Body of pancreas (tissue), 4 donors: ENCODE measurements at regions not wholly inside any gene's neighbourhood (a gene's known extent, or its start where the extent isn't known, plus 50 kb on each side); places are given as distances from the start of the nearest gene placed in this dataset.

Source experiments
- ATAC-seq: fragments of 150-250 bp; one replicate; pipeline ENCODE4 v1.9.1; 2016
- DNase-seq, 4 donors: peaks; one replicate each; pipeline ENCODE4 v3.0.0-alpha.2; 2019
- H3K27ac ChIP-seq, 4 donors: fragments of 200-600 bp; sonication (generic); 1 replicate in 3 of 4; 2 replicates in 1 of 4; pipeline versions ENCODE4 v1.5.1 to v1.6.1; 2016 to 2019; ENCODE audit warnings: mild to moderate bottlenecking in 1 of 4, mixed read lengths in 1 of 4, moderate library complexity in 1 of 4
- H3K27me3 ChIP-seq, 2 donors: fragments of 200-600 bp; sonication (generic); one replicate each; pipeline ENCODE4 v1.6.0; 2016; ENCODE audit warnings: mild to moderate bottlenecking in 1 of 2
- H3K36me3 ChIP-seq, 2 donors: fragments of 200-600 bp; sonication (generic); replicated peaks in 1 of 2; 2 replicates each; pipeline ENCODE4 v1.5.1; 2016; ENCODE audit warnings: low read depth in 2 of 2; ENCODE audit not compliant: insufficient read depth in 1 of 2
- H3K4me1 ChIP-seq: fragments of 200-600 bp; sonication (generic); one replicate; pipeline ENCODE4 v1.6.0; 2016
- H3K4me3 ChIP-seq, 2 donors: fragments of 200-600 bp; sonication (generic); 1 replicate in 1 of 2; 2 replicates in 1 of 2; pipeline ENCODE4 v1.5.1; 2016 to 2019
- H3K9me3 ChIP-seq, 3 donors: fragments of 200-600 bp; sonication (generic); 1 replicate in 2 of 3; 2 replicates in 1 of 3; pipeline ENCODE4 v1.5.1; 2016
- POLR2A ChIP-seq, 3 donors: fragments of 450-650 bp; IDR thresholded peaks; one replicate each; pipeline ENCODE4 v1.6.1; 2016; ENCODE audit warnings: antibody characterized with exemption in 3 of 3, mild to moderate bottlenecking in 2 of 3
- WGBS, 2 donors: methylation state at CpG; one replicate each; pipeline ENCODE4 v1.1.5; 2017; 5-methylcytosine and 5-hydroxymethylcytosine counted together
- intact Hi-C: fragments of 100-400 bp; cut with DNase I; formaldehyde crosslinking; loops from one replicate; pipeline ENCODE4 v1.15.1; 2023
- TF ChIP-seq, protein P1 (sequence below), 7 experiments: fragments of 450-650 bp in 4 of 7; fragments of 200-600 bp in 3 of 7; sonication (generic) in 3 of 7; IDR thresholded peaks; one replicate each; pipeline ENCODE4 v1.5.1; 2016 to 2019; ENCODE audit warnings: antibody characterized with exemption in 7 of 7

DNA sequence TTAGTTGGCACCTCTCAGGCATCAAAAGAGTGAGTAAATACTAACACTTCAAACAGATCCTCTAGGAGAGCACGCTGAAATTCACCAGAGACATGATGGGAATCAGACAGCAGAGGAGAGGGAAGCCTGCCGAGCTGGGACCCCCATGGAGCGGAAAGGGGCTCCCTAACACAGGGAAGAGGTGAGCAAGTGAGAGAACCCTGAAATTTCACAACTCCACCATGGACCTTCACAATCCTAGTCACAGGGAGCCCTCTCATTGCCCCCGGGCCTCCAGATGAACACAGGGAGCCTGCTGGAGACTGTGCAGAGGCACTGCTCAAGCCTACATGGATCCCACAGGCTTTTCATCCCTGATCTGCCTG lies 59.2 kb upstream of the ANTXRL start:
- Histone ChIP-seq H3K27me3 (no peaks in the 10 kb centered on the region), H3K27ac (no peak overlapping the region), H3K4me1 (peaks cover 7% of the 10 kb centered on the region), H3K9me3 (no peaks in the 10 kb centered on the region), H3K36me3 (no peaks in the 10 kb centered on the region), H3K4me3 (no peak overlapping the region)
- ATAC-seq (no peak), DNase-seq (no peak)
- intact Hi-C loops = no loop called here
- no peak for TF ChIP-seq POLR2A (IDR thresholded peaks at IDR 0.05)
- TF ChIP-seq, protein P1, sequence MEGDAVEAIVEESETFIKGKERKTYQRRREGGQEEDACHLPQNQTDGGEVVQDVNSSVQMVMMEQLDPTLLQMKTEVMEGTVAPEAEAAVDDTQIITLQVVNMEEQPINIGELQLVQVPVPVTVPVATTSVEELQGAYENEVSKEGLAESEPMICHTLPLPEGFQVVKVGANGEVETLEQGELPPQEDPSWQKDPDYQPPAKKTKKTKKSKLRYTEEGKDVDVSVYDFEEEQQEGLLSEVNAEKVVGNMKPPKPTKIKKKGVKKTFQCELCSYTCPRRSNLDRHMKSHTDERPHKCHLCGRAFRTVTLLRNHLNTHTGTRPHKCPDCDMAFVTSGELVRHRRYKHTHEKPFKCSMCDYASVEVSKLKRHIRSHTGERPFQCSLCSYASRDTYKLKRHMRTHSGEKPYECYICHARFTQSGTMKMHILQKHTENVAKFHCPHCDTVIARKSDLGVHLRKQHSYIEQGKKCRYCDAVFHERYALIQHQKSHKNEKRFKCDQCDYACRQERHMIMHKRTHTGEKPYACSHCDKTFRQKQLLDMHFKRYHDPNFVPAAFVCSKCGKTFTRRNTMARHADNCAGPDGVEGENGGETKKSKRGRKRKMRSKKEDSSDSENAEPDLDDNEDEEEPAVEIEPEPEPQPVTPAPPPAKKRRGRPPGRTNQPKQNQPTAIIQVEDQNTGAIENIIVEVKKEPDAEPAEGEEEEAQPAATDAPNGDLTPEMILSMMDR (IDR thresholded peaks at IDR 0.05) = no peak
- 48% methylated on average over 3 to 4 of the region's 4 CpGs for WGBS, 2 donors

DNA sequence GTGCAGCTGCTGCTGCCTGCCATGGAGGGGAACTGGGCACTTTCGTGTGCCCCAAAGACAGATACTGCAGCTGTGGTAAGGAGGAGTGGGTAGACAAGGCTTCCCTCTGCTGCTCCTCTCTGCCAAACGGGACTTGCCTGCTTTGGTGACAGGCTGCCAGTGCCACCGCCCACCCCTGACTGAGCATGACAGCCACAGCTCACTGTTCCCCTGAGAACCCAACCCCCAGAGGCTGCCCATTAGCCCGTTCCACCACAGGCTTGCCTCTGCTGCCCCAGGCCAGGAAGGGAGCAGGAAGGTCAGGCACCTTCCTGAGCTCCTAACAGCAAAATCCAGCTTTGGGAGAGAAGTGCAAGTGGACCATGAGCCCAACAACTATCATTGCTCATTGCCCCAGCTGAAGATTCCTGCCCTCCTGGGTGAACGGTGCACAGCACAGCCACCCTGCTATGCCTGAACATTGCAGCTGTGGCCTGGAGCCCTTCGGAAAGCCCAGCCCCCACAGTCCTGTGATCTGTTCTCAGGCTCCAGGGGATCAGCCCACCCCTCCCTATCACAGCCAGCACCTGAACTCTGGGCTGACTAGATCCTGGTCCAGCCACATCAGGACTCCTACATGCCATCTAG lies 58.7 kb upstream of the ANTXRL start:
- intact Hi-C loops = no loop called here
- ATAC-seq = no peak
- no peak overlapping the region for H3K4me3 ChIP-seq
- TF ChIP-seq, protein P1 (IDR thresholded peaks at IDR 0.05) = no peak
- TF ChIP-seq POLR2A (IDR thresholded peaks at IDR 0.05) = no peak
- no peaks in the 10 kb centered on the region for H3K27me3 ChIP-seq
- WGBS, 2 donors = 19 to 31% methylated on average over 4 to 6 of the region's 6 CpGs
- no peak overlapping the region for H3K27ac ChIP-seq
- peaks cover 7% of the 10 kb centered on the region for H3K4me1 ChIP-seq
- H3K9me3 ChIP-seq = no peaks in the 10 kb centered on the region
- peak in 1 of 4 donors; percentile 10 for DNase-seq
- no peaks in the 10 kb centered on the region for H3K36me3 ChIP-seq

DNA sequence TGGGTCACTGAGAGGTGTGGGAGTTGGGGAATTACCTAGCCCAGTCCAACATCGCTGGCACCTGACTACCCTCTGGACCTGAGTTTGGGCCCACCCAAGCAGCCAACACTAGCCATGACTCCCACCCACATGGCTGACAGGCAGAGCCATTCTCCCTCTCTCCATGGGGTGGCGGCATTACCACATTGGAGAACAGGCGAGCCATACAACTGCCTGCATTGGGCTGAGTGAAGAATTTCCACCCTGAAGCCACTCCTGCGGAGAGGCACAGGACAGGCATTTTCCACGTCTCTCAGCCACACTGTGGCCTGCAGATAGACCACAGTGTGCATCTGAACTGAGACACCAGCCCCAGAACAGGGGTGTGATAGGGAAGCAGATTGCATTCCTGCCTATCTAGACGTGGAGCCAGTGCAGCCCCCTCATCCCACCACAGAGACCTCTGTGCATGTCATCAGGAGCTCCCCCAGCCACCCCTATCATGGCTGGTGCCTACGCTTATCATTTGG lies 58.2 kb upstream of the ANTXRL start:
- Histone ChIP-seq H3K4me1 (peaks cover 7% of the 10 kb centered on the region), H3K4me3 (no peak overlapping the region), H3K36me3 (no peaks in the 10 kb centered on the region), H3K27ac (no peak overlapping the region), H3K27me3 (no peaks in the 10 kb centered on the region), H3K9me3 (no peaks in the 10 kb centered on the region)
- TF ChIP-seq POLR2A (IDR thresholded peaks at IDR 0.05) = no peak
- TF ChIP-seq, protein P1 (IDR thresholded peaks at IDR 0.05) = peak; percentile 71 to 97 (median 93)
- DNase-seq (peak; percentile 72 to 79 (median 74)), ATAC-seq (peak; percentile 94)
- intact Hi-C loops = no loop called here
- WGBS, 2 donors = 13 to 21% methylated on average over 3 to 7 of the region's 7 CpGs

DNA sequence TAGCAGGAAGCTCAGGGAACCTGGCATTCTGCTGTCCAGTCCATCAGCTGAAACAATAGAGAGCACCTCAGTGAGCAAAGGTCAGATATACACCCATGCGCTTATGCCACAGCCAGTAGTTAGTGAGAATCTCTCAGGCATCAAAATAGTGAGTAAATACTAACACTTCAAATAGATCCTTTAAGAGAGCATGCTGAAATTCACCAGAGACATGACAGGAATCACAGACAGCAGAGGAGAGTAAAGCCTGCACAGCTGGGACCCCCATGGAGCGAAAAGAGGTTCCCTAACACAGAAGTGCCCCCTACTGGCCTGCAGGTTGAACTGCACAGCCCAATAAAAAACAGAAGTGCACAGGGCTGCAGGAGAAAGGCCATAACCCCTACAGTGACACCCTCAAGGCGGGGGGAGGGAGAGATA lies 57.6 kb upstream of the ANTXRL start:
- ATAC-seq (no peak), DNase-seq (peak in 2 of 4 donors; percentile 9 to 19)
- no peak overlapping the region for H3K27ac ChIP-seq
- no peaks in the 10 kb centered on the region for H3K27me3 ChIP-seq
- no peaks in the 10 kb centered on the region for H3K36me3 ChIP-seq
- no peak overlapping the region for H3K4me3 ChIP-seq
- 15 to 41% methylated on average over 3 of the region's 3 CpGs for WGBS, 2 donors
- no peaks in the 10 kb centered on the region for H3K9me3 ChIP-seq
- intact Hi-C loops = no loop called here
- TF ChIP-seq, protein P1 (IDR thresholded peaks at IDR 0.05) = peak in 6 of 7 experiments; percentile 26 to 57 (median 43)
- no peak for TF ChIP-seq POLR2A (IDR thresholded peaks at IDR 0.05)
- H3K4me1 ChIP-seq = peaks cover 7% of the 10 kb centered on the region

DNA sequence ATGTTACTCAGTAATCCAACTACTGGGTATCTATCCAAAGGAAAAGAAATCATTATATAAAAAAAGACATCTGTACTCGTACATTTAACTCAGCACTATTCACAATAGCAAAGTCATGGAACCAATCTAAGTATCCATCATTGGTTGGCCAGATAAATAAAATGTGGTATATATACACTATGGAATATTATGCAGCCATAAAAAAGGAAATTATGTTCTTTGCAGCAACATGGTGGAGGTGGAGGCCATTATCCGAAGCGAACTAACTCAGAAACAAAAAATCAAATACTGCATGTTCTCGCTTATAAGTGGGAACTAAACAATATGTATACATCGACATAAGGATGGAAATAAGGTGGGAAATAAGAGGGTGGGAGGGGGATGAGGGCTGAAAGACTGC lies 56.2 kb upstream of the ANTXRL start:
- TF ChIP-seq, protein P1 (IDR thresholded peaks at IDR 0.05) = no peak
- TF ChIP-seq POLR2A (IDR thresholded peaks at IDR 0.05) = no peak
- H3K27ac ChIP-seq = no peak overlapping the region
- intact Hi-C loops = no loop called here
- no peaks in the 10 kb centered on the region for H3K9me3 ChIP-seq
- no peak for ATAC-seq
- no peak for DNase-seq
- H3K4me1 ChIP-seq = peaks cover 7% of the 10 kb centered on the region
- no peaks in the 10 kb centered on the region for H3K27me3 ChIP-seq
- 86 to 91% methylated on average over 5 of the region's 5 CpGs for WGBS, 2 donors
- H3K36me3 ChIP-seq = no peaks in the 10 kb centered on the region
- H3K4me3 ChIP-seq = no peak overlapping the region
